ENCODE measurements at regions not wholly inside any gene's neighbourhood (a gene's known extent, or its start where the extent isn't known, plus 50 kb on each side); places are given as distances from the start of the nearest gene placed in this dataset.

- intact Hi-C loops (cut with micrococcal nuclease), result no loop called here
- DNase-seq (ENCODE audit: low read depth, low spot score) (no peak), ATAC-seq (no peak)
- no peaks in the 10 kb centered on the region for H3K4me1 ChIP-seq (ENCODE audit: control insufficient read depth in 1 of 2, insufficient read depth in 2 of 2, low read length in 2 of 2)
- no peaks in the 10 kb centered on the region for H3K36me3 ChIP-seq (ENCODE audit: control insufficient read depth in 1 of 2, insufficient read depth in 2 of 2, low read length in 2 of 2)
- no peak overlapping the region for H2AFZ ChIP-seq (ENCODE audit: low read depth, low read length, poor library complexity, severe bottlenecking)
- no peak overlapping the region for H3K4me2 ChIP-seq (ENCODE audit: low read length)
- H3K27ac ChIP-seq (ENCODE audit: low read depth, low read length), result no peak overlapping the region
- no peaks in the 10 kb centered on the region for H3K79me2 ChIP-seq (ENCODE audit: insufficient read depth, low read length)
- BruUV-seq (replicated peaks), result no TSS peak
- H3K27me3 ChIP-seq (ENCODE audit: insufficient read depth, low read length), result no peaks in the 10 kb centered on the region
- H3K9me3 ChIP-seq (ENCODE audit: control insufficient read depth in 1 of 2, insufficient read depth in 1 of 2, low read depth in 1 of 2, low read length in 2 of 2), result peaks cover 22 to 25% of the 10 kb centered on the region in 2 experiments; a peak in 2 of 4 replicates
- H3K9ac ChIP-seq (ENCODE audit: low read length), result no peak overlapping the region
- no peaks in the 10 kb centered on the region for H4K20me1 ChIP-seq (ENCODE audit: insufficient read depth)
- POLR2A ChIA-PET, result no interaction called here
- CTCF ChIA-PET, result no interaction called here
- no peaks in the 10 kb centered on the region for H3K9me2 ChIP-seq (ENCODE audit: insufficient read depth)
- no peak overlapping the region for H3K4me3 ChIP-seq (replicated peaks in 1 of 2; ENCODE audit: low read depth in 1 of 2, low read length in 2 of 2)
- no peak for TF ChIP-seq POLR2AphosphoS5 (IDR thresholded peaks at IDR 0.05; ENCODE audit: low read depth, low read length)
- no peak for TF ChIP-seq CTCF (IDR thresholded peaks at IDR 0.05 in 2 of 3, conservative IDR thresholded peaks at IDR 0.05 in 1 of 3; ENCODE audit: borderline replicate concordance in 1 of 3, insufficient read depth in 1 of 3, low read depth in 2 of 3, low read length in 2 of 3)
- no peak for TF ChIP-seq ZNF274 (IDR thresholded peaks at IDR 0.05; ENCODE audit: low read depth, low read length)
- no peak for TF ChIP-seq YY1 (IDR thresholded peaks at IDR 0.05; ENCODE audit: extremely low read depth, insufficient replicate concordance, low read depth, low read length)
- TF ChIP-seq POLR2A (IDR thresholded peaks at IDR 0.05; ENCODE audit: borderline replicate concordance, extremely low read depth, insufficient read depth, insufficient read length), result no peak
- TF ChIP-seq TCF7L2 (IDR thresholded peaks at IDR 0.05; ENCODE audit: borderline replicate concordance, extremely low read depth, insufficient read depth, insufficient read length), result no peak
- TF ChIP-seq SIN3A (IDR thresholded peaks at IDR 0.05; ENCODE audit: low read depth), result no peak
- no peak for TF ChIP-seq FOSL1 (IDR thresholded peaks at IDR 0.05; ENCODE audit: low read depth)
- no peak for TF ChIP-seq SP1 (IDR thresholded peaks at IDR 0.05; ENCODE audit: low read depth)
- no peak for TF ChIP-seq ELF1 (IDR thresholded peaks at IDR 0.05; ENCODE audit: borderline replicate concordance, low read depth)
- no peak for TF ChIP-seq CBX3 (IDR thresholded peaks at IDR 0.05; ENCODE audit: low read depth)
- TF ChIP-seq EZH2phosphoT487 (IDR thresholded peaks at IDR 0.05; ENCODE audit: borderline replicate concordance), result no peak
- TF ChIP-seq ZBTB33 (IDR thresholded peaks at IDR 0.05; ENCODE audit: extremely low read depth, insufficient replicate concordance, low read length), result no peak
- no peak for TF ChIP-seq SRF (IDR thresholded peaks at IDR 0.05; ENCODE audit: low read depth)
- TF ChIP-seq RAD21 (IDR thresholded peaks at IDR 0.05; ENCODE audit: low read depth), result no peak
- no peak for TF ChIP-seq CEBPB (IDR thresholded peaks at IDR 0.05; ENCODE audit: low read depth)
- TF ChIP-seq, protein P1, sequence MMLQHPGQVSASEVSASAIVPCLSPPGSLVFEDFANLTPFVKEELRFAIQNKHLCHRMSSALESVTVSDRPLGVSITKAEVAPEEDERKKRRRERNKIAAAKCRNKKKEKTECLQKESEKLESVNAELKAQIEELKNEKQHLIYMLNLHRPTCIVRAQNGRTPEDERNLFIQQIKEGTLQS (IDR thresholded peaks at IDR 0.05), result no peak
- TF ChIP-seq, protein P2, sequence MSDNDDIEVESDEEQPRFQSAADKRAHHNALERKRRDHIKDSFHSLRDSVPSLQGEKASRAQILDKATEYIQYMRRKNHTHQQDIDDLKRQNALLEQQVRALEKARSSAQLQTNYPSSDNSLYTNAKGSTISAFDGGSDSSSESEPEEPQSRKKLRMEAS (IDR thresholded peaks at IDR 0.05), result no peak
- TF ChIP-seq, protein P3, sequence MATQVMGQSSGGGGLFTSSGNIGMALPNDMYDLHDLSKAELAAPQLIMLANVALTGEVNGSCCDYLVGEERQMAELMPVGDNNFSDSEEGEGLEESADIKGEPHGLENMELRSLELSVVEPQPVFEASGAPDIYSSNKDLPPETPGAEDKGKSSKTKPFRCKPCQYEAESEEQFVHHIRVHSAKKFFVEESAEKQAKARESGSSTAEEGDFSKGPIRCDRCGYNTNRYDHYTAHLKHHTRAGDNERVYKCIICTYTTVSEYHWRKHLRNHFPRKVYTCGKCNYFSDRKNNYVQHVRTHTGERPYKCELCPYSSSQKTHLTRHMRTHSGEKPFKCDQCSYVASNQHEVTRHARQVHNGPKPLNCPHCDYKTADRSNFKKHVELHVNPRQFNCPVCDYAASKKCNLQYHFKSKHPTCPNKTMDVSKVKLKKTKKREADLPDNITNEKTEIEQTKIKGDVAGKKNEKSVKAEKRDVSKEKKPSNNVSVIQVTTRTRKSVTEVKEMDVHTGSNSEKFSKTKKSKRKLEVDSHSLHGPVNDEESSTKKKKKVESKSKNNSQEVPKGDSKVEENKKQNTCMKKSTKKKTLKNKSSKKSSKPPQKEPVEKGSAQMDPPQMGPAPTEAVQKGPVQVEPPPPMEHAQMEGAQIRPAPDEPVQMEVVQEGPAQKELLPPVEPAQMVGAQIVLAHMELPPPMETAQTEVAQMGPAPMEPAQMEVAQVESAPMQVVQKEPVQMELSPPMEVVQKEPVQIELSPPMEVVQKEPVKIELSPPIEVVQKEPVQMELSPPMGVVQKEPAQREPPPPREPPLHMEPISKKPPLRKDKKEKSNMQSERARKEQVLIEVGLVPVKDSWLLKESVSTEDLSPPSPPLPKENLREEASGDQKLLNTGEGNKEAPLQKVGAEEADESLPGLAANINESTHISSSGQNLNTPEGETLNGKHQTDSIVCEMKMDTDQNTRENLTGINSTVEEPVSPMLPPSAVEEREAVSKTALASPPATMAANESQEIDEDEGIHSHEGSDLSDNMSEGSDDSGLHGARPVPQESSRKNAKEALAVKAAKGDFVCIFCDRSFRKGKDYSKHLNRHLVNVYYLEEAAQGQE (IDR thresholded peaks at IDR 0.05; ENCODE audit: low read depth), result no peak
- no peak for TF ChIP-seq JUND (IDR thresholded peaks at IDR 0.05)
- RAD21 ChIA-PET (ENCODE audit: low non-redundant PET in 1 of 2, low total read pairs in 2 of 2, uncharacterized antibody in 2 of 2, unreplicated experiment in 2 of 2), result no interaction called here
These were observed 207.4 kb downstream of the CBLN2 start for GRCh38 chr18:72336786-72337185.

All from HCT116 (cell line).